NCI-H2107 treated with DMSO at 0.1 percent for 48 hours (cell line): ENCODE measurements at regions not wholly inside any gene's neighbourhood (a gene's known extent, or its start where the extent isn't known, plus 50 kb on each side); places are given as distances from the start of the nearest gene placed in this dataset.

ENCODE experiments used
- DNase-seq: peaks from one replicate; lab custom pipeline; 2025; ENCODE audit not compliant: unreplicated experiment; lab: John Stamatoyannopoulos, UW

GRCh38 chr20:11324990-11325389 lies 592.7 kb upstream of the BTBD3 start:
- no peak for DNase-seq

GRCh38 chr20:11328839-11329238 lies 588.9 kb upstream of the BTBD3 start:
- no peak for DNase-seq

DNA sequence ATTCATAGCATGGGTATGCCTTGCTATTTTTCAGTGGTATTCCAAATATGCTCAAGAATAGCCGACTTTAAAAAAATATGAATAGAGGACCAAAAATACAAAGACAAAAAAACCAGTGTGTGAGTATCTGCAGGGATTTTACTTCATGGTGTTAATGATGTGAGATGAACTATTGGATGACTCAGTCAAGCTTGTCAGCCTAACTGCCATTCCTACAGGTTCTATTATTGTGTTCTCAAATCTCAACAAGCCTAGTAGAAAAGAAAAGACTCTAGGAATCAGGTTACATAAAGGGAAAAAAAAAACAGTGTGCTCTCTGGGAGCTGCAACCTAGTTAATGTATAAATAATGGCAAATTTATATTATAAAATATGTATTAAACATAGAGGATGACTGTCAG lies 588.4 kb upstream of the BTBD3 start:
- DNase-seq = peak; percentile 66

GRCh38 chr20:11331096-11331495 lies 586.6 kb upstream of the BTBD3 start:
- no peak for DNase-seq

DNA sequence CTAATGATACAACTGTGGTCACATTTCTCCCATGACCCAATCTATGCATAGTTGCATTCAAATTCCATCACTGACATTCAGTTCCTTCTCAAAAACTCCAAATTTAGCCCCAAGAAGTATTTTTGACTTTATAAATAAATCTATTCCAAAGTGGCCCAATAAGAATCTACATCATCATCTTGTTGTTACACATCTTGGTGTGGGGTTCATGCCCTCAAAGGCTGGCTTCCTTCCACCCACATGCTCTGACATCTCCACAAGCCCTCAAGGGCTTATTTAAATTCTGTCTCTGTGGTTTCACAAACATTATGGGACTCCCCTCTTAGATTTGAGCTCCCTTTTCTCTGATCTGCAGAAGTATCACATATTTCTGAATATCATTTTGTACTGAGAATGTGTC lies 585.3 kb upstream of the BTBD3 start:
- DNase-seq = no peak

DNA sequence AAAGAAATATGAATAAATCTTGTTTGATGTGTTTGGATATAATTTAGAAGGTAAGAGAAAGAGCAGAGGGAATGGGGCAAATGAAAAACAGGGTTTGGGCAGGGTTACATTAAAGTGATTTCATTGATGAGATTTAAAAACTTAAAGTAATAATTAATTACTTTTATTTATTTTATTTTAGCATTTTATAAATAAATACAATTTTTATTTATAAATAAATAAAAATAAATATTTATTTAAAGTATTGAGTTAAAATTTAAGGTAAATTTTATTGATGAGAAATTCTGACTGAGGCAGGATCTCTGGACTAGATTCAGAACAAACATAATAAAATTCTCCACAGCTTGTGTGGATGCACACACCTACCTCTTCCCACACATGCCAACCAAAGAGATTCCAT lies 584.1 kb upstream of the BTBD3 start:
- no peak for DNase-seq

DNA sequence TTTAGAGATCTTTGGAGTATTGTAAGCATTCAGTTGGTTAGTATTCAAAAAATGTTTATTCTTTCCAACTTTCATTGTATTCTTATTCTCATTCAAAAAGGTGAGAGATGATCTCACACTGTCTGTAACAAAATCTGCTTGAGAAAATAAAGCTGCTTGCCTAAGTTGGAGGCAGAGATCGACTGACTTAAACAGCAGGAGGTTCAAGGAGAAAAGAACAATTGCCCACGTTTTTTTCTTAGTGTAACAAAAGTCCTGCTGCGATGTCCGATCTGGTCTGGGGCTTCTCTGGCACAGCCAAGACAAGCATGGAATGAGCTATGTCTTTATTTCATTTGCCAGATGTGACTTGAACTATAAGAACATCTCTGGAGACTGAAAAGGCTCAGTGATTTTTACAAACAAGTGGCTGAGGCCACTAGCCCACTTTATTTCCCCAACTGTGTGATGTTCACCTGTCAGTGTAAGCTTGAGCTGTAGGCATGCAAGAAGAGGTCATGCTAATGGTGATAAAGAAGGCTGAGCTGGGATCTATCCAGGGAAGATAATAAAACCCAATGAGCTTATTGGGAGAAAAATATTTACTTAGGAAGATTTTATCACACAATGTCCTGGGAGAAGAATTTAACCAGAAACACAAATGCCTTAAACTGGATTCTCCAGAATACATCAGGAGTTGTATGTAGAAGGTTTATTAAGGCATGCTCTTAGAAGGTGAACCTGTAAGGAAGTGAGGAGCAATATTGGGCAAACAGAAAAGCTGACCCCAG lies 580.1 kb upstream of the BTBD3 start:
- DNase-seq = no peak

DNA sequence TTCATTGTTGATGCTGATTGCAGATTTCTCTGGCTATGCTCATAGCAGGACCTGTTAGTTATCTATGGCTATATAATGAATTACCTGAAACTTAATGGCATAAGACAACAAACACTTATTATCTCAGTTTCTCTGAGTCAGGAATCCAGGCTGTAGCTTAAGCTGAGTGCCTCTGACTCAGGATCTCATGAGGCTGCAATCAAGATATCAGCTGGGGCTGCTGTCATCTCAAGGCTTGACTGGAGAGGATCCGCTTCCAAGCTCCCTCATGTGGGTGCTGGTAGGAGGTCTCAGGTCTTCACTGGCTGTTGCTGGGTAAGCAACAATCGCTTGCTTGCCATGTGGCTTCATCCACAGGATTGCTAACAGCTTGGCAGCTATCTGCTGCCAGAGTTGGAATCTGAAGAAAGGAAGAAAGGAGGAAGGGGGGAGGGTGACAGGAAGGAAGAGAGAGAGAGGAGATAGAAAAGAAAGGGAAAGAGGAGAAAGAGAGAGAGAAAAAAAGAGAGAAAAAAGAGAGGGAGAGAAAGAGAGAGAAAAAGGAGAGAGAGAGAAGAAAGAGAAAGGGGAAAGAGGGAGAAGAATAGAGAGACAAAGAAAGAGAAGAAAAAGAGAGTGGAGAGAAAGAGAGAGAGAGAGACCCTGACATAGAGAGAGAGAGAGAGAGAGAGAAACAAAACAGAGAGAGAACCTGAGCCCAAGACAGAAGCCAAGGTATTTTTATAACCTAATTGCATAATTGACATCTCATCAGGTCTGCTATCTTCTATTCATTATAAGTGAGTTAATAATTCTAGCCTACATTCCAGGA lies 579.0 kb upstream of the BTBD3 start:
- no peak for DNase-seq

GRCh38 chr20:11344939-11345338 lies 572.8 kb upstream of the BTBD3 start:
- no peak for DNase-seq

GRCh38 chr20:11347738-11348137 lies 570.0 kb upstream of the BTBD3 start:
- DNase-seq = no peak

- DNase-seq = peak; percentile 35
These were observed 567.3 kb upstream of the BTBD3 start for GRCh38 chr20:11350126-11351005.

DNA sequence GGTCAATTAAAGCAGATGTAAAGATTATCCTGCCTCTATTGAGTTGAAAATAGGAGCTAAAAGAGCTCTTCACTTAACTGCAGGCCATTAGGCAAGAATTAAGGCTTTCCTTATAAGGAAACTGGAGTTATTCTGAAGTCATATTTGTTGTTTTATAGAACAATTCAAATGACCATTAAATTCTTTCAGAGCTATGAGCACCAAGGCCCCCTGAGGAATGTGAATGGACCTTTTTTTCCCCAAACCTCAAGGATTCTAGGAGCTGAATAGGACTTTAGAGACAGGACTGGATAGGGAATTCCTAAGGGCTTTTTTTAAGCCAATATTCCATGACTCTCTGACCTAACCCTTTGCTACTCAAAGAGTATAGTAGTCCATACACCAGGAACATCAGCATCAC lies 565.7 kb upstream of the BTBD3 start:
- DNase-seq = peak; percentile 40

DNA sequence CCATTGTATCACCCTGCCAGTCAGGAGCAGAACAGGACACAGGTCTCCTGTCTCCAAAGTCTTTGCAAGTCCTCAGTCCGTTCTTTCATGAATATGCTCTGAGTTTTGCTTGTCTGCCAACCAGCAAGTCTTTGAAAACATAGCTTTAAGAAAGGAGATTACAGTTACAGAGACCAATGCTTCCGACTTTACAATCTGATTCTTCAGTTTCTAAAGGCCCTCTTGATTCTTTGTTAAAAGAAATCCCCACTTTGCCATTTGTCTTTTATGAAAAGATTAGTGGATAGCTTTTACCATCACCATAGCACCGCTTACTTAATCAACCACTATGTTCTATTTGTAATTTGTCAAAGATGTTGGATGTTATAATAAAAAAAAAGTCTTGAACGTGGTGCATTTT lies 562.8 kb upstream of the BTBD3 start:
- no peak for DNase-seq

GRCh38 chr20:11355345-11355744 lies 562.3 kb upstream of the BTBD3 start:
- no peak for DNase-seq

DNA sequence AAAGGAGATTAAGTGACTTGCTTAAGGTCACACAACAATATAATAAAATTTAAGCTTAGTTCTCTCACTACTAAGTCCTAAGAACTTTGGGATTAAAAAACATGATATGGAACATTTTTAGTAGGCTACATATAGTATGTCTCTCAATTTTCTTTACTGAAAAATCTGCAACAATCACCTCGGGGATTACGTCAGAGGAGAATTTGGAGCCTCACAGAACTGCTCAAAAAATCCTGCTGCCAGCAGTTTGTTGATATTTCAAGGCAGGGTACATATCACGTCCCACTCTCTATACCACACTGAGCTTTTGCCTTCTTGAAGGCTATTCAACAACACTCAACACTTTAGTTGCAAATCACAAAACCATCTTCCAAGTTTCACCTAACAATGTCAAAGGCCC lies 561.6 kb upstream of the BTBD3 start:
- no peak for DNase-seq

GRCh38 chr20:11362450-11362849 lies 555.2 kb upstream of the BTBD3 start:
- DNase-seq = no peak

GRCh38 chr20:11364736-11365135 lies 553.0 kb upstream of the BTBD3 start:
- no peak for DNase-seq

DNA sequence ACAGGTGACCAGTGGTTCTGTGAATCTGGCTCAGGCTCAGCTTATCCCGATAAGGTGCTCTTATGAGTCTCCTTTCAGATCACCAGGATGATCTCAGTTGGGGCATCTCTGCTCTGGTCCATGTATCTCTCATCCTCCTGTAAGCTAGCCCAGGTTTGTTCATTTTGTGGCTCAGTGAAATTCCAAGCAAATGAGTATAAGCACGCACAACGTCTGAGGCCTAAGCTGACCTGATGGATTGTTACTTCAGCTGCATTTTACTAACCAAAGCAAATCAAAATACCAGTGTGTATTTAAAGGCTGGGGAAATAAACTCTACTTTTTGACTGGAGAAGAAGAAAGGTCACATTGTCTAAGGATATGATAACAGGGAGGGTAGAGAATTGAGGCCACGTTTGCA lies 551.0 kb upstream of the BTBD3 start:
- DNase-seq = no peak

GRCh38 chr20:11368499-11368898 lies 549.2 kb upstream of the BTBD3 start:
- no peak for DNase-seq

- no peak for DNase-seq
These were observed 548.6 kb upstream of the BTBD3 start for GRCh38 chr20:11368965-11369711.

GRCh38 chr20:11371831-11372230 lies 545.9 kb upstream of the BTBD3 start:
- no peak for DNase-seq
